HG02798 (cell line): ENCODE measurements at regions not wholly inside any gene's neighbourhood (a gene's known extent, or its start where the extent isn't known, plus 50 kb on each side); places are given as distances from the start of the nearest gene placed in this dataset.
"Not testable (repeated sequence)": the region's sequence is repeated elsewhere in the genome, so short reads cannot be mapped to it uniquely, and the experiment has no call there.

ENCODE experiments used
- ATAC-seq: cut with Tn5 transposase; IDR thresholded peaks from one replicate; pipeline ENCODE4 v1.9.1; 2021; ENCODE audit warnings: mild to moderate bottlenecking; ENCODE audit not compliant: unreplicated experiment, poor library complexity

GRCh38 chr12:114847441-114848035, 163.6 kb upstream of the TBX3 start:
- no peak for ATAC-seq

GRCh38 chr12:114846771-114847170, 162.8 kb upstream of the TBX3 start:
- no peak for ATAC-seq

- no peak for ATAC-seq
Observed at GRCh38 chr12:114841557-114842251, 157.7 kb upstream of the TBX3 start.

- no peak for ATAC-seq
Observed at GRCh38 chr12:114838480-114838879, 154.5 kb upstream of the TBX3 start.

DNA sequence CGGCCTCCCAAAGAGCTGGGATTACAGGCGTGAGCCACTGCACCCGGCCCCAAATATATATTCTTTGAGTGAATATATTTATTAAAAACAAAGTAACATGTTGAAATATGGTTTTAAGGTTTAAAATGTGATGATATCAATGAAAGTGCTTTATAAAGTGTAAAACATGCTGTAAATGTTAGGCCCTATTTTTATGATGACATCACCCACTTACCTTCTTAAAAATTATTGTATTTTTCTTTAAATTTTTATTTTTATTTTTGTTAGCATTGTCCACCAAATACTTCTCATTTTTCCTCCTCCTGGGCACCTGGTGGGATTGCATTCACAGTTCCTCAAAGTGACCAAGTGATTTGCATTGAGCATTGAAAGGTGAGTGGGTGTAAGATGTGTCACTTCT, 152.6 kb upstream of the TBX3 start:
- ATAC-seq = no peak

- no peak for ATAC-seq
Observed at GRCh38 chr12:114835031-114835430, 151.1 kb upstream of the TBX3 start.

DNA sequence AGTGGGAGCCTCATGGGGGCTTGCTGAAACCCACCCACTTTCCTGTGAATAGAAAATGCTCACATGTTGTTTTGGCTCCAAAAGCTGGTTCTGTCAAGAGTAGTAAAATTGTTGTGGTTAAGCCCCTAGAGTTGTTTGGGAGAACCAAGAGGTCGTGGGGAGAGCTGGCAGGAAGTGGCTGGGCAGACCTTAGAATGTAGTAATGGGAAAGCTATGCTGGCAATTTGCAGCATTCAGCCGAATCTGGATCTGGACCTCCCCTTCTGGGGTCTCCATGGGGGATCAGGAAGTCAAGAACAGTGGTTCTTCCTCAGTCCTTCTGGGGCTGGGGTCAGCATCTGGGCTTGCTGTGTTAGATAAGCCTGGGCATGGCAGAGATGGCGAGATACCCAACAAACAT, 150.6 kb upstream of the TBX3 start:
- no peak for ATAC-seq

GRCh38 chr12:114829833-114830232, 145.9 kb upstream of the TBX3 start:
- ATAC-seq = no peak

GRCh38 chr12:114829244-114829643, 145.3 kb upstream of the TBX3 start:
- not testable (repeated sequence) for ATAC-seq

- no peak for ATAC-seq
Observed at GRCh38 chr12:114827461-114827860, 143.5 kb upstream of the TBX3 start.

GRCh38 chr12:114826244-114826643, 142.3 kb upstream of the TBX3 start:
- ATAC-seq = no peak

GRCh38 chr12:114823724-114824123, 139.7 kb upstream of the TBX3 start:
- ATAC-seq = no peak

GRCh38 chr12:114821570-114821969, 137.6 kb upstream of the TBX3 start:
- ATAC-seq = no peak

- no peak for ATAC-seq
Observed at GRCh38 chr12:114820796-114821195, 136.8 kb upstream of the TBX3 start.

GRCh38 chr12:114817571-114818425, 133.8 kb upstream of the TBX3 start:
- ATAC-seq = no peak

- no peak for ATAC-seq
Observed at GRCh38 chr12:114815026-114815795, 131.2 kb upstream of the TBX3 start.

DNA sequence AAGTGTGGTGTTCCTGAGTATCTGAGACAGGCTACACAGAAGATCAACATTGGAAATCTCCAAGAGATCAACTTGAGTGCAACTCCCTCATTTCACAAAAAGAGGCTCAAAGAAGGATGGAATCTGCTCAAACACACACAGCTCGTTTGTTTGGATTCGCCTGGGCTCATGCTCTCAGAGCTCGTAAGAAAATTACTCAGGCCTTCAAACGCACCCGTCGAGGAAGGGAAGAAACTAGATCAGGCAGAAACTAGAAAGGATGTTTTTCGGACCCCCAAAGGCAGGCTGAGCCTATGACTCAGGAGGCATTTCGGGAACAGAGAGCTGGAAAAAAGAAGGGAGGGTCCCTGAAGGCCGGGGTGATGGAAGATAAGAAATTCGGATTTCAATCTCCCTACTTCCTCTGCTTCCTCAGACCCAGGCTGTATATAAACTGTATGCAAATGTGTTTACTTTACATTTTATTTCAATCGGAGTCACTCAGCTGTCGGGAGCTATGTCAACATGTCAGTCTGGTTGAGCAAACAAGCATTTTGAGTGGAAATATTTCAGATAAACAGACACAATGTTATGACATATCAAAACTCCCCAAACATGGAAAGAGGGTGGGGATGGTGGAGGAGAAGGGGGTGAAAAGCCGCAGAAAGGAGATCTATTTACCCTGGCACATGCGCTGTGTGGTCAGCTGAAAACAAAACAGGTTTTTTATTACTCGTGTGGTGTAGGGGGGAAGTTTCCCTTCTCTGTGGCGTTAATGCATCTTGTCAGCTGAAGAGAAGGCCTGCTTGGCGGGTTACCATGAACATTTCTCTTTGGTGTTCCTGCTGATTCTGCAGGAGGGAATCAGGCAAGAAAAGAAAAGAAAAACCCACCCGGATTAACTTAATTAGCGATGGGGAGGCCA, 129.1 kb upstream of the TBX3 start:
- ATAC-seq = no peak

GRCh38 chr12:114812384-114812783, 128.4 kb upstream of the TBX3 start:
- no peak for ATAC-seq

- no peak for ATAC-seq
Observed at GRCh38 chr12:114809097-114809496, 125.1 kb upstream of the TBX3 start.

- ATAC-seq = not testable (repeated sequence)
Observed at GRCh38 chr12:114801381-114801780, 117.4 kb upstream of the TBX3 start.
